ENCODE measurements at regions not wholly inside any gene's neighbourhood (a gene's known extent, or its start where the extent isn't known, plus 50 kb on each side); places are given as distances from the start of the nearest gene placed in this dataset.
"Not testable (repeated sequence)": the region's sequence is repeated elsewhere in the genome, so short reads cannot be mapped to it uniquely, and the experiment has no call there.

DNA sequence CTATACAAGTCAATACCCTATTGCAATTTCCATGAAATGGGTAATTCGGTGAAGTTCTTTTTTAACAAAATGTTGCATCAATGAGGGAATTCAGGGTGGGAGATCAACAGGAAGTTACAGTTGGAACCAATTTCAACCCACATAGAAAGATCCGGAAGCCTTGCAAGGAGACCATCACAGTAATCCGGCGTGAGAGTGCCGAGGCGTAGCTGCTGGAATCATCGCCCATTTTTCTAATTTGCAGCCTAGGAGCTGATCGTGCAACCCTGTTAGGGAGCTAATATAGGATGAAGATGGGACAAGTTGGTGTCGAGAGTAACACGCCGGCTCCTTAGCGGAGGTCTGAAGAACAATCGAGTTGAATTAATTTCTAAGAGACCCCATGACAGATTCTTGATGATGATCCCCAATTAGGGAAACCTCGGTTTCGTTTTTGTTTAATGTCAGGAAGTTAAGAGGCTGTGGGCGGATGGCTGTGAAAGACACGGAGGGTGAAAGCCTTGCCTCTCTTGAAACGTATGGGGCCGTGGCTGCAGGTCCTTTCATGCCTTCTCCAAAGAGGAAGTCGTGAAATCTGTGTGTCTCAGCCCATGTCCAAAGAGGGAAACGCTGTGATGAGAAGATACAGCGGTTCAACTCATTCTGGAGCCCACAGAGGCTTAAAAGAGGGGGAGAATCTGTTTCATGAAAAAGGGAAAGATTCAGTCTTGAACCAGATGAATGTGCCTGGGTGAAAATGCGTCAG, 51.2 kb upstream of the CARD11 start:
- no peak for DNase-seq (ENCODE audit: low read depth, low spot score)
- in situ Hi-C loops (cut with HindIII; ENCODE audit: low pct_unique_long_range_greater_than_20kb, low sequenced_read_pairs), result no loop called here

DNA sequence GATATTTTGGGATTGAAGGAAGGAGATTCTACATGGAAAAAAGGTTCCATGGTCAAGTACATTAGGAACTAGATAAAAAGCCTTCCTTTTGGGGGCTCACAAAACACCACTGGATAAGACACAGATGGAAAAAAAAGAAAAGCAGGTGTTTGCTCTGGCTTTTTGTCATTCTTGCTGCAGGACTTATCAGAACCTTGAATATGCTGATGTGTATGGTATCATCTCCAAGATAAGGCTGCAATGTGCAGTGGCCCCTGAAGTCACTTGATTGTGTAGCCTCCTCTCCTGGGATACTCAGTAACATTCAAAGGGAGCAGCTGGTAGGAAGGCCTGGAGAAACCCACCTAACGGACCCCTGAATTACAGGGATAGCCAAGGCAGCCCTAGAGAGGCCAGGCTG, 54.1 kb upstream of the CARD11 start:
- in situ Hi-C loops (cut with HindIII; ENCODE audit: low pct_unique_long_range_greater_than_20kb, low sequenced_read_pairs), result no loop called here
- no peak for DNase-seq (ENCODE audit: low read depth, low spot score)

DNA sequence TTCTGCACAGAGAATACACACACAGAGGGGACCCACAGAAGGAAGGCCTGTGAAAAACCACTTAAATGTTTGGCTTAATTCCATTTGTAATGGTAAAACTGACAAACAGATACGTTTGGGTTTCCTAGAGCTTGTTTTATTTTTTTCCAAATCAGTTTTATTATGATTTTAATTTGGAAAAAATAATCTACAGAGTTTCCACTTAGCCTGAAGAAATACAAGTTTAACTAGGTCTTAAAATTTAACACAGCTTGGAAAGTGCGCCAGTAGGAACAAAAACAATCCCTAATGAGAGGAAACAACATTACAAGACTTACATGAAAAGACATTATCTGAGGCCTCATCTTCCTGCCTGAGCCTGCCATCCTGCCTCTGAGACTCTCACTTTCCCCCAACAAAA, 58.5 kb upstream of the CARD11 start:
- in situ Hi-C loops (cut with HindIII; ENCODE audit: low pct_unique_long_range_greater_than_20kb, low sequenced_read_pairs), result no loop called here
- DNase-seq (ENCODE audit: low read depth, low spot score), result no peak

GRCh38 chr7:3103614-3104398, 60.1 kb upstream of the CARD11 start:
- in situ Hi-C loops (cut with HindIII; ENCODE audit: low pct_unique_long_range_greater_than_20kb, low sequenced_read_pairs), result no loop called here
- no peak for DNase-seq (ENCODE audit: low read depth, low spot score)

- DNase-seq (ENCODE audit: low read depth, low spot score), result no peak
- in situ Hi-C loops (cut with HindIII; ENCODE audit: low pct_unique_long_range_greater_than_20kb, low sequenced_read_pairs), result no loop called here
Observed at GRCh38 chr7:3105856-3106255, 62.2 kb upstream of the CARD11 start.

DNA sequence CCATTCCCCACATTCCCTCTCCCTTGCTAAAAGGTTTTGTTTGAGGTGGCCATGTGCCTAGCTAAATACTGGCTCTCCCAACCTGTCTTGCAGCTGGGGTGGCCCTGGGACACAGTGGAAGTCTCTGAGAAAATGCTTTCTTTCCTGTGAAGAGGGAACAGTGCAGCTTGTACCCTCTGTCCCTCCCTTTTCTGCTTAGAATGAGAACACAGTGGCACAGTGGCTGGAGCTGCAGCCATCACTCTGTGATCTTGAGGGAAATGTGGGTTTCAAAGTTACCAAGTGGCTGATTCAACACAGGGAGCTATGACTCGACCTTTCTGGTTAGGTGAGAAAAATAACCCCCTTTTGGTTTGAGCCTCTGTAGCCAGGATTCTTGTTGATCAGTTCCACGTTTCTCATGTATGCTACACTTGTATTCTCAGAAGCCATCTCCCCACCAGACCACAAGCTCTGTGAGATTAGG, 62.7 kb upstream of the CARD11 start:
- in situ Hi-C loops (cut with HindIII; ENCODE audit: low pct_unique_long_range_greater_than_20kb, low sequenced_read_pairs), result no loop called here
- no peak for DNase-seq (ENCODE audit: low read depth, low spot score)

DNA sequence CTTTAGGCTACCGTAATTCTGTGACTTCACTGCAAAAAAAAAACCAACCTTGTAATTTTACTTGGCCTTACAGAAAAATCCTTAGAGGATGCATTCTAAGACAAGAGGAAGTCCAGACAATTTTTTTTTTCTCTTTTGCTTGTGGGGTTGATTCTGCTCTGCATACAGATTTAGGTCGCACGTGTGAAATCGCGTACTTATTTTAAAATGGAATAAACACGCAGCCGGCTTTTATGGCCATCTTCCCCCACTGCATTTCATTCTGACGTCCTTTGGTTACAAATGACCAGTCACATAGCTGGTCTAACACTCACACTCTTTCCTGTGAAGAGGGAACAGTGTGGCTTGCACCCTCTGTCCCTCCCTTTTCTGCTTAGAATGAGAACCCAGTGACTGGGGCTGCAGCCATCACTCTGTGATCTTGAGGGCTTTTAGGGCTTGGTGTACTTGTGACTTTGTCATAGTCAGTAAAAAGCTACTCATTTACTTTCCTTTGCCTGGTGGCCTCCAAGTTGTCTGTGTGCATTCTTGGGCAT, 63.6 kb upstream of the CARD11 start:
- DNase-seq (ENCODE audit: low read depth, low spot score), result no peak
- in situ Hi-C loops (cut with HindIII; ENCODE audit: low pct_unique_long_range_greater_than_20kb, low sequenced_read_pairs), result no loop called here

GRCh38 chr7:3107889-3108570, 64.4 kb upstream of the CARD11 start:
- no peak for DNase-seq (ENCODE audit: low read depth, low spot score)
- in situ Hi-C loops (cut with HindIII; ENCODE audit: low pct_unique_long_range_greater_than_20kb, low sequenced_read_pairs), result no loop called here

DNA sequence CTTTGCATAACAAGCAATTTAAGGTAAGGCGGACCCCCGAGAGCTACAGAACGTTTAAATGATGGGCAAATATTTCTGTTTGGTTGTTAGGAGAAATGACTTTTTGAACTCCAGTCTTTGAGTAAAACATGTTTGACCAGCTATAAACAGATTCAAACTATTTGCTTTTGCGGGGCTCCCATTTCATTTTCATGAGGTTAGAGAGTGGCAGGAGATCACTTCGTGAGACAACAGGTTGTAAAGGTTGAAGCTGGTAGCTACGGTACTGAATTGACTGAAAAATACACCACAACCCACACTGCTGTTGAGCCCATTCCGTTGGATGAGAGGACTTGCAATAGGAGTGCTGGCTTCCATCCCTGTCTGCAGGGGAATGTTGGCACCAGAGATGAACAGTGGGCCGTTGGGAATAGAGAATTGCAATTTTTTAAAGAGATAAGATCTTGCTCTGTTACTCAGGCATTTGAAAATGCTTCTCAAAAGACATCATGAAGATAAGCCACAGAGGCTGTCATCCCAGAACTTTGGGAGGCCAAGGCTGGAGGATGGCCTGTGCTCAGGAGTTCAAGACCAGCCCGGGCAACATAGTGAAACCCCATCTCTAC, 65.7 kb upstream of the CARD11 start:
- DNase-seq (ENCODE audit: low read depth, low spot score), result no peak
- in situ Hi-C loops (cut with HindIII; ENCODE audit: low pct_unique_long_range_greater_than_20kb, low sequenced_read_pairs), result no loop called here

GRCh38 chr7:3112479-3113134, 68.9 kb upstream of the CARD11 start:
- in situ Hi-C loops (cut with HindIII; ENCODE audit: low pct_unique_long_range_greater_than_20kb, low sequenced_read_pairs), result no loop called here
- no peak for DNase-seq (ENCODE audit: low read depth, low spot score)

- DNase-seq (ENCODE audit: low read depth, low spot score), result no peak
- in situ Hi-C loops (cut with HindIII; ENCODE audit: low pct_unique_long_range_greater_than_20kb, low sequenced_read_pairs), result no loop called here
Observed at GRCh38 chr7:3114917-3115316, 71.2 kb upstream of the CARD11 start.

- no peak for DNase-seq (ENCODE audit: low read depth, low spot score)
- in situ Hi-C loops (cut with HindIII; ENCODE audit: low pct_unique_long_range_greater_than_20kb, low sequenced_read_pairs), result no loop called here
Observed at GRCh38 chr7:3117081-3117480, 73.4 kb upstream of the CARD11 start.

DNA sequence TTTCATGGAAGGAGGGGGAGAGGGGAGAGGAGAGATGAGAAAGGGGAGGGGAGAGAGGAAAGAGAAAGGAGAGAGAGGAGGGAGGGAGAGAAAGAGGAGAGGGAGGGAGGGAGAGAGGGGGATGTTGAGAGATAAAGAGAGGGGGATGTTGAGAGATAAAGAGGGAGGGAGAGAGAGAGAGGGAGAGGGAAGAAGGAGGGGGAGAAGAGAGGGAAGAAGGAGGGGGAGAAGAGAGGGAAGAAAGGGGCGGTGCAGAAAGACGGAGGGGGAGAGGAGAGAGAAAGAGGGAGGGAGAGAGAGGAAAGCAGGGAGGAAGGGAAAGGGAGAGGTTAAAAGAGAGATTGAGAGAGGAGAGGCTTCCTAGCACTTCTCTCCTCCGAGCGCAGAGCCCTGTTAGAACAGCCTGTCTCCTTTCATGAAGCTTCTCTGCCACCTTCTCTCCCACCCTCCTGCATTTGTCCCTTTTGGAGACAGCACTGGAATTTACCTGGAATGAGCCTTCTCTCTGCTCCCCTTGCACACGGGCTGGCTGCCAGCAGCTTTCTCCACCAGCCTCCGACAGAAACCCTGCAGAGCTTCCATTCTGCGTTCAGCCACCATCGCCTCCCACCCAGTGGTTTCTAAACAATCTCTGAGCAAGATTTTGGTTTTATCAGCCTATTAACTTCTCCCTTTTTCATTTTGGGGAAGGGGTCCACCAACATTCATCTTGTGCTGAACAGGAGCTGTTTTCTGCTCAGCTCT, 74.0 kb upstream of the CARD11 start:
- DNase-seq (ENCODE audit: low read depth, low spot score), result no peak
- in situ Hi-C loops (cut with HindIII; ENCODE audit: low pct_unique_long_range_greater_than_20kb, low sequenced_read_pairs), result no loop called here

DNA sequence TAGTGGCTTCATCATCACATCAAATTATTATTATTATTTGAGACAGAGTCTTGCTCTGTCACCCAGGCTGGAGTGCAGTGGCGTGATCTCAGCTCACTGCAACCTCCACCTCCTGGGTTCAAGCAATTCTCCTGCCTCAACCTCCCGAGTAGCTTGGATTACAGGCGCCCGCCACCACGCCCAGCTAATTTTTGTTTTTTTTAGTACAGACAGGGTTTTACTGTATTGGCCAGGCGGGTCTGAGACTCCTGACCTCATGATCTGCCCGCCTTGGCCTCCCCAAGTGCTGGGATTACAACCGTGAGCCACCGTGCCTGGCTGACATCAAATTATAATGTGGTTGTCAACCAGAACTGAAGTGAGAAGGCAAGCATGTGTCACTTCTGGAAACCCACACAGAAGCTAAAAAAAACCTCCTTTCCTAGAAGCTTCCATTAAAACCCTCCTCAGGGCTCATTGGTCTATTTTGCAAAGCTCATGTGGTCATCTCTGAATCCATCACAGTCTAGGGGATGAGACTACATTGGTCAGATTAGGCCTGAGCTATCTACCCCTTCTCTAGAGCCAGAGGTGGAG, 75.8 kb upstream of the CARD11 start:
- DNase-seq (ENCODE audit: low read depth, low spot score); in situ Hi-C loops (cut with HindIII; ENCODE audit: low pct_unique_long_range_greater_than_20kb, low sequenced_read_pairs): not testable (repeated sequence)

GRCh38 chr7:3119963-3120362, 76.3 kb upstream of the CARD11 start:
- DNase-seq (ENCODE audit: low read depth, low spot score), result no peak
- in situ Hi-C loops (cut with HindIII; ENCODE audit: low pct_unique_long_range_greater_than_20kb, low sequenced_read_pairs), result no loop called here

GRCh38 chr7:3120513-3120912, 76.8 kb upstream of the CARD11 start:
- DNase-seq (ENCODE audit: low read depth, low spot score), result no peak
- in situ Hi-C loops (cut with HindIII; ENCODE audit: low pct_unique_long_range_greater_than_20kb, low sequenced_read_pairs), result no loop called here
